H1 (cell line): ENCODE measurements at regions not wholly inside any gene's neighbourhood (a gene's known extent, or its start where the extent isn't known, plus 50 kb on each side); places are given as distances from the start of the nearest gene placed in this dataset.

Source experiments
- BCL11A ChIP-seq, 2 experiments: IDR thresholded peaks; one replicate each; pipeline ENCODE4 v1.6.1; 2011; ENCODE audit warnings: low read depth in 2 of 2, low read length in 2 of 2, mild to moderate bottlenecking in 2 of 2
- BRCA1 ChIP-seq: IDR thresholded peaks from 2 replicates; pipeline ENCODE4 v1.6.1; 2012; ENCODE audit warnings: low read depth, low read length, improper control_type of control experiment
- CBX5 ChIP-seq: fragments of 300-800, 300-1000 bp; sonication (generic); IDR thresholded peaks from 2 replicates; pipeline ENCODE4 v1.7.1; 2016; ENCODE audit warnings: antibody characterized with exemption, low read length, low read depth
- FOSL1 ChIP-seq: IDR thresholded peaks from 2 replicates; pipeline ENCODE4 v1.6.1; 2011; ENCODE audit warnings: mild to moderate bottlenecking, low read depth, low read length, moderate library complexity; ENCODE audit not compliant: insufficient read depth
- HDAC6 ChIP-seq: IDR thresholded peaks from one replicate; pipeline ENCODE4 v1.7.1; 2012; ENCODE audit warnings: low read depth, mild to moderate bottlenecking, inconsistent platforms, low read length, moderate library complexity
- RBBP5 ChIP-seq: IDR thresholded peaks from 2 replicates; pipeline ENCODE4 v1.7.1; 2012; ENCODE audit warnings: low read depth, mild to moderate bottlenecking, inconsistent platforms, low read length, moderate library complexity, borderline replicate concordance
- YY1 ChIP-seq: IDR thresholded peaks from 2 replicates; pipeline ENCODE4 v1.6.1; 2011; ENCODE audit warnings: low read depth, mild to moderate bottlenecking, low read length
- TF ChIP-seq, protein P1 (sequence below): fragments of 300-600 bp; sonication (generic); IDR thresholded peaks from 2 replicates; pipeline ENCODE4 v1.7.1; 2012; ENCODE audit warnings: low read length, moderate library complexity, mild to moderate bottlenecking, inconsistent platforms; ENCODE audit not compliant: insufficient replicate concordance
- TF ChIP-seq, protein P2 (sequence below): IDR thresholded peaks from 2 replicates; pipeline ENCODE4 v1.6.1; 2012; ENCODE audit warnings: inconsistent platforms
- TF ChIP-seq, protein P3 (sequence below): IDR thresholded peaks from 2 replicates; pipeline ENCODE4 v1.6.1; 2011; ENCODE audit warnings: low read depth, mild to moderate bottlenecking, low read length; ENCODE audit not compliant: insufficient read depth

DNA sequence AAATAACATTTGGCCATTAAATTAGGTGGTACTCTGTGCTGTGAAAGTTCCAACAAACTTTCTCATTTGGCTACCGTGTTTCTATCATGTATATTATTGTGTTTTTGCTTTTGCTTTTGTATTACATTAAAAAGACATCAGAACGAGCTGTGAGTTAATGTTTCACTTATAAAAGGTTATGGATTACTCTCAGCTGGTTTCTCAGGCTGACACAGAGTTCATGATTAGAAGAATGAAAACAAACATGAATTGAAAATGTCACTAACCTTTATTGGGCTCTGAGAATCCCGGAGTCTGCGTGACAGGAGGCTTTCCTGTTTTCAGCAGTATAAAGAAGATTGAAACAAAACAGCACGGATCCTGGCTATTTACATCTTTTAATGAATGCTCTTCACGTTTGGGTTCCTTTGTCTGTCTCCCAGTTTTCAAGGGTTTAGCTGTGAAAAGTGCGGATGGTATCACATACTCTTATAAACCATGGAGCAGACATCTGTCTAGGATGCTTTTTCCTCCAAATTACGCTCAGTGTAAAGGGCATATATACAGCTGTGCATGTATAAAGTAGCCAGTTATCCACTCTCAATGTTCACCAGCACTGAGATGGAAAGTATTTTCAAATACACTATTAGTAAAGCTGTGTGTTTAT, 153.6 kb downstream of the PTCSC3 start (continued):
- TF ChIP-seq, protein P1, sequence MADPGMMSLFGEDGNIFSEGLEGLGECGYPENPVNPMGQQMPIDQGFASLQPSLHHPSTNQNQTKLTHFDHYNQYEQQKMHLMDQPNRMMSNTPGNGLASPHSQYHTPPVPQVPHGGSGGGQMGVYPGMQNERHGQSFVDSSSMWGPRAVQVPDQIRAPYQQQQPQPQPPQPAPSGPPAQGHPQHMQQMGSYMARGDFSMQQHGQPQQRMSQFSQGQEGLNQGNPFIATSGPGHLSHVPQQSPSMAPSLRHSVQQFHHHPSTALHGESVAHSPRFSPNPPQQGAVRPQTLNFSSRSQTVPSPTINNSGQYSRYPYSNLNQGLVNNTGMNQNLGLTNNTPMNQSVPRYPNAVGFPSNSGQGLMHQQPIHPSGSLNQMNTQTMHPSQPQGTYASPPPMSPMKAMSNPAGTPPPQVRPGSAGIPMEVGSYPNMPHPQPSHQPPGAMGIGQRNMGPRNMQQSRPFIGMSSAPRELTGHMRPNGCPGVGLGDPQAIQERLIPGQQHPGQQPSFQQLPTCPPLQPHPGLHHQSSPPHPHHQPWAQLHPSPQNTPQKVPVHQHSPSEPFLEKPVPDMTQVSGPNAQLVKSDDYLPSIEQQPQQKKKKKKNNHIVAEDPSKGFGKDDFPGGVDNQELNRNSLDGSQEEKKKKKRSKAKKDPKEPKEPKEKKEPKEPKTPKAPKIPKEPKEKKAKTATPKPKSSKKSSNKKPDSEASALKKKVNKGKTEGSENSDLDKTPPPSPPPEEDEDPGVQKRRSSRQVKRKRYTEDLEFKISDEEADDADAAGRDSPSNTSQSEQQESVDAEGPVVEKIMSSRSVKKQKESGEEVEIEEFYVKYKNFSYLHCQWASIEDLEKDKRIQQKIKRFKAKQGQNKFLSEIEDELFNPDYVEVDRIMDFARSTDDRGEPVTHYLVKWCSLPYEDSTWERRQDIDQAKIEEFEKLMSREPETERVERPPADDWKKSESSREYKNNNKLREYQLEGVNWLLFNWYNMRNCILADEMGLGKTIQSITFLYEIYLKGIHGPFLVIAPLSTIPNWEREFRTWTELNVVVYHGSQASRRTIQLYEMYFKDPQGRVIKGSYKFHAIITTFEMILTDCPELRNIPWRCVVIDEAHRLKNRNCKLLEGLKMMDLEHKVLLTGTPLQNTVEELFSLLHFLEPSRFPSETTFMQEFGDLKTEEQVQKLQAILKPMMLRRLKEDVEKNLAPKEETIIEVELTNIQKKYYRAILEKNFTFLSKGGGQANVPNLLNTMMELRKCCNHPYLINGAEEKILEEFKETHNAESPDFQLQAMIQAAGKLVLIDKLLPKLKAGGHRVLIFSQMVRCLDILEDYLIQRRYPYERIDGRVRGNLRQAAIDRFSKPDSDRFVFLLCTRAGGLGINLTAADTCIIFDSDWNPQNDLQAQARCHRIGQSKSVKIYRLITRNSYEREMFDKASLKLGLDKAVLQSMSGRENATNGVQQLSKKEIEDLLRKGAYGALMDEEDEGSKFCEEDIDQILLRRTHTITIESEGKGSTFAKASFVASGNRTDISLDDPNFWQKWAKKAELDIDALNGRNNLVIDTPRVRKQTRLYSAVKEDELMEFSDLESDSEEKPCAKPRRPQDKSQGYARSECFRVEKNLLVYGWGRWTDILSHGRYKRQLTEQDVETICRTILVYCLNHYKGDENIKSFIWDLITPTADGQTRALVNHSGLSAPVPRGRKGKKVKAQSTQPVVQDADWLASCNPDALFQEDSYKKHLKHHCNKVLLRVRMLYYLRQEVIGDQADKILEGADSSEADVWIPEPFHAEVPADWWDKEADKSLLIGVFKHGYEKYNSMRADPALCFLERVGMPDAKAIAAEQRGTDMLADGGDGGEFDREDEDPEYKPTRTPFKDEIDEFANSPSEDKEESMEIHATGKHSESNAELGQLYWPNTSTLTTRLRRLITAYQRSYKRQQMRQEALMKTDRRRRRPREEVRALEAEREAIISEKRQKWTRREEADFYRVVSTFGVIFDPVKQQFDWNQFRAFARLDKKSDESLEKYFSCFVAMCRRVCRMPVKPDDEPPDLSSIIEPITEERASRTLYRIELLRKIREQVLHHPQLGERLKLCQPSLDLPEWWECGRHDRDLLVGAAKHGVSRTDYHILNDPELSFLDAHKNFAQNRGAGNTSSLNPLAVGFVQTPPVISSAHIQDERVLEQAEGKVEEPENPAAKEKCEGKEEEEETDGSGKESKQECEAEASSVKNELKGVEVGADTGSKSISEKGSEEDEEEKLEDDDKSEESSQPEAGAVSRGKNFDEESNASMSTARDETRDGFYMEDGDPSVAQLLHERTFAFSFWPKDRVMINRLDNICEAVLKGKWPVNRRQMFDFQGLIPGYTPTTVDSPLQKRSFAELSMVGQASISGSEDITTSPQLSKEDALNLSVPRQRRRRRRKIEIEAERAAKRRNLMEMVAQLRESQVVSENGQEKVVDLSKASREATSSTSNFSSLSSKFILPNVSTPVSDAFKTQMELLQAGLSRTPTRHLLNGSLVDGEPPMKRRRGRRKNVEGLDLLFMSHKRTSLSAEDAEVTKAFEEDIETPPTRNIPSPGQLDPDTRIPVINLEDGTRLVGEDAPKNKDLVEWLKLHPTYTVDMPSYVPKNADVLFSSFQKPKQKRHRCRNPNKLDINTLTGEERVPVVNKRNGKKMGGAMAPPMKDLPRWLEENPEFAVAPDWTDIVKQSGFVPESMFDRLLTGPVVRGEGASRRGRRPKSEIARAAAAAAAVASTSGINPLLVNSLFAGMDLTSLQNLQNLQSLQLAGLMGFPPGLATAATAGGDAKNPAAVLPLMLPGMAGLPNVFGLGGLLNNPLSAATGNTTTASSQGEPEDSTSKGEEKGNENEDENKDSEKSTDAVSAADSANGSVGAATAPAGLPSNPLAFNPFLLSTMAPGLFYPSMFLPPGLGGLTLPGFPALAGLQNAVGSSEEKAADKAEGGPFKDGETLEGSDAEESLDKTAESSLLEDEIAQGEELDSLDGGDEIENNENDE, result no peak
- TF ChIP-seq BRCA1, result no peak
- TF ChIP-seq YY1, result no peak
- TF ChIP-seq, protein P2, sequence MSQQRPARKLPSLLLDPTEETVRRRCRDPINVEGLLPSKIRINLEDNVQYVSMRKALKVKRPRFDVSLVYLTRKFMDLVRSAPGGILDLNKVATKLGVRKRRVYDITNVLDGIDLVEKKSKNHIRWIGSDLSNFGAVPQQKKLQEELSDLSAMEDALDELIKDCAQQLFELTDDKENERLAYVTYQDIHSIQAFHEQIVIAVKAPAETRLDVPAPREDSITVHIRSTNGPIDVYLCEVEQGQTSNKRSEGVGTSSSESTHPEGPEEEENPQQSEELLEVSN, result no peak
- TF ChIP-seq HDAC6, result no peak
- TF ChIP-seq FOSL1, result no peak
- TF ChIP-seq BCL11A (IDR thresholded peaks at IDR 0.05; ENCODE audit: low read depth in 2 of 2, low read length in 2 of 2), result no peak
- TF ChIP-seq RBBP5, result no peak
- TF ChIP-seq CBX5, result no peak
- TF ChIP-seq, protein P3, sequence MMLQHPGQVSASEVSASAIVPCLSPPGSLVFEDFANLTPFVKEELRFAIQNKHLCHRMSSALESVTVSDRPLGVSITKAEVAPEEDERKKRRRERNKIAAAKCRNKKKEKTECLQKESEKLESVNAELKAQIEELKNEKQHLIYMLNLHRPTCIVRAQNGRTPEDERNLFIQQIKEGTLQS, result no peak
